Nucleus accumbens (tissue), 56 donors: ENCODE measurements at regions not wholly inside any gene's neighbourhood (a gene's known extent, or its start where the extent isn't known, plus 50 kb on each side); places are given as distances from the start of the nearest gene placed in this dataset.
"Not testable (repeated sequence)": the region's sequence is repeated elsewhere in the genome, so short reads cannot be mapped to it uniquely, and the experiment has no call there.

Experiments
- DNase-seq, 56 donors: peaks; one replicate each; lab custom pipeline; 2025; lab: John Stamatoyannopoulos, UW

GRCh38 chr18:58805467-58806187 lies 59.0 kb upstream of the ZNF532 start:
- DNase-seq: peak in 4 of 56 donors; percentile 3 to 13 (median 8)

- no peak for DNase-seq
These were observed 57.6 kb upstream of the ZNF532 start for GRCh38 chr18:58806826-58807714.

GRCh38 chr18:58807766-58808165 lies 56.9 kb upstream of the ZNF532 start:
- no peak for DNase-seq

- DNase-seq: no peak
These were observed 56.3 kb upstream of the ZNF532 start for GRCh38 chr18:58808349-58808748.

GRCh38 chr18:58811859-58812258 lies 52.8 kb upstream of the ZNF532 start:
- not testable (repeated sequence) for DNase-seq

- peak in 1 of 56 donors; percentile 9 for DNase-seq
These were observed 51.6 kb upstream of the ZNF532 start for GRCh38 chr18:58813105-58813504.

- DNase-seq: peak in 22 of 56 donors; percentile 1 to 47 (median 13)
These were observed 51.0 kb upstream of the ZNF532 start for GRCh38 chr18:58813561-58814225.

GRCh38 chr18:58814317-58814716 lies 50.4 kb upstream of the ZNF532 start:
- DNase-seq: no peak
